Panc1 (cell line): ENCODE measurements at regions not wholly inside any gene's neighbourhood (a gene's known extent, or its start where the extent isn't known, plus 50 kb on each side); places are given as distances from the start of the nearest gene placed in this dataset.

Source experiments
- CTCF ChIP-seq: fragments of 450-650 bp; IDR thresholded peaks from 2 replicates; pipeline ENCODE4 v1.5.1; 2017; ENCODE audit warnings: mild to moderate bottlenecking
- POLR2AphosphoS5 ChIP-seq: IDR thresholded peaks from 2 replicates; pipeline ENCODE4 v1.6.1; 2012; ENCODE audit warnings: mild to moderate bottlenecking, low read depth, low read length, moderate library complexity
- REST ChIP-seq, 2 experiments: IDR thresholded peaks; 2 replicates each; pipeline ENCODE4 v1.6.1; 2011 to 2012; ENCODE audit warnings: low read depth in 2 of 2, control low read depth in 1 of 2, low read length in 1 of 2, mild to moderate bottlenecking in 1 of 2, moderate library complexity in 1 of 2; ENCODE audit not compliant: insufficient read depth in 1 of 2

DNA sequence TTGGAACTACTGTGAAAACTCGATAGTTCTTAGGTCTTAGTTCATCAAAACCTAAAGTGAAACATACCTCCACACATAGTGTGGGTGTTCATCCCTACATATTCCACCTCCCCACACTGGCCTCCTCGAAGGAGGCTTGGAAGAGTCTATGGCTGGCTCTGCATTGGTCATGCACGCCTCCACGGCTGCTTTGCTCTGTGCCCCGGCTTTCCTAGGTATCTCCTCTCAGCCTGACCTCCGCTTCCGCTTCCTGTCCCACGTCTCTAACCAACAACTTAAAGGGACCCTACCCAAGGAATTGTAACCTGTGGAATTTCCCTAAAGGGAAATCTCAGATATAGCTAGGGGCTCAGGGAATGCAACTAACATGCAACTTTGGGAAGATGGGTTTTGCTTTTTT lies 79.7 kb upstream of the MBNL2 start:
- no peak for TF ChIP-seq CTCF
- TF ChIP-seq POLR2AphosphoS5, result peak; percentile 75
- no peak for TF ChIP-seq REST (IDR thresholded peaks at IDR 0.05; ENCODE audit: insufficient read depth in 1 of 2, low read depth in 2 of 2, low read length in 1 of 2)
